ENCODE measurements at regions not wholly inside any gene's neighbourhood (a gene's known extent, or its start where the extent isn't known, plus 50 kb on each side); places are given as distances from the start of the nearest gene placed in this dataset.

GRCh38 chr16:85481738-85482137, 131.4 kb upstream of the GSE1 start:
- Histone ChIP-seq H3K27ac (ENCODE audit: low read depth in 1 of 2, low read length in 2 of 2) (no peak overlapping the region), H3K9me3 (replicated peaks in 1 of 2; ENCODE audit: control insufficient read depth in 1 of 2, insufficient read depth in 1 of 2, low read length in 2 of 2) (no peaks in the 10 kb centered on the region), H4K20me1 (ENCODE audit: insufficient read depth, low read length) (no peaks in the 10 kb centered on the region), H3K36me3 (replicated peaks in 1 of 2; ENCODE audit: control insufficient read depth in 1 of 2, insufficient read depth in 2 of 2, low read length in 2 of 2) (no peaks in the 10 kb centered on the region), H3K4me1 (ENCODE audit: control insufficient read depth in 1 of 2, insufficient read depth in 2 of 2, low read length in 2 of 2) (no peaks in the 10 kb centered on the region), H3K4me2 (replicated peaks; ENCODE audit: extremely low read depth, low read length, poor library complexity, severe bottlenecking) (no peak overlapping the region), H3K4me3 (replicated peaks in 1 of 3; ENCODE audit: low read depth in 2 of 3, low read length in 3 of 3) (no peak overlapping the region), H3K27me3 (ENCODE audit: control insufficient read depth in 2 of 2, insufficient read depth in 2 of 2, low read length in 2 of 2) (no peaks in the 10 kb centered on the region), H2AFZ (ENCODE audit: insufficient read depth, low read depth, low read length, poor library complexity, severe bottlenecking) (no peak overlapping the region), H3K9ac (ENCODE audit: insufficient read depth, low read length, poor library complexity, severe bottlenecking) (no peak overlapping the region), H3K79me2 (ENCODE audit: insufficient read depth, low read length) (no peaks in the 10 kb centered on the region)
- H3K27ac Mint-ChIP-seq, result no peak overlapping the region
- peaks cover 4 to 12% (median 10%) of the 10 kb centered on the region in 3 donors for H3K27me3 Mint-ChIP-seq (ENCODE audit: low read depth in 3 of 3)
- intact Hi-C loops (cut with micrococcal nuclease), result loop anchor here in 1 of 2 donors (5.0 kb wide), 1 partner anchor 136 kb away; no protein-coding TSS in a partner anchor
- WGBS (ENCODE audit: insufficient coverage), result 94% methylated on average over 19 of the region's 19 CpGs
- H3K4me3 Mint-ChIP-seq, result no peak overlapping the region
- DNase-seq, result no peak
- no peaks in the 10 kb centered on the region for H3K36me3 Mint-ChIP-seq
- TF ChIP-seq CTCF (IDR thresholded peaks at IDR 0.05), result no peak
- peaks cover 4% of the 10 kb centered on the region for H3K4me1 Mint-ChIP-seq
- H3K9me3 Mint-ChIP-seq, result peaks cover 0 to 2% (median 0%) of the 10 kb centered on the region in 7 donors

- no peak overlapping the region for H3K4me3 ChIP-seq (replicated peaks in 1 of 3; ENCODE audit: low read depth in 2 of 3, low read length in 3 of 3)
- no peaks in the 10 kb centered on the region for H3K4me1 ChIP-seq (ENCODE audit: control insufficient read depth in 1 of 2, insufficient read depth in 2 of 2, low read length in 2 of 2)
- Mint-ChIP-seq H3K27me3 (ENCODE audit: low read depth in 3 of 3) (peaks cover 6 to 16% (median 13%) of the 10 kb centered on the region in 3 donors), H3K36me3 (no peaks in the 10 kb centered on the region), H3K9me3 (peaks cover 0 to 2% (median 0%) of the 10 kb centered on the region in 7 donors), H3K4me1 (peaks cover 4% of the 10 kb centered on the region), H3K27ac (no peak overlapping the region), H3K4me3 (no peak overlapping the region)
- no peaks in the 10 kb centered on the region for H3K27me3 ChIP-seq (ENCODE audit: control insufficient read depth in 2 of 2, insufficient read depth in 2 of 2, low read length in 2 of 2)
- 98% methylated on average over 18 of the region's 19 CpGs for WGBS (ENCODE audit: insufficient coverage)
- H3K36me3 ChIP-seq (replicated peaks in 1 of 2; ENCODE audit: control insufficient read depth in 1 of 2, insufficient read depth in 2 of 2, low read length in 2 of 2), result no peaks in the 10 kb centered on the region
- H3K27ac ChIP-seq (ENCODE audit: low read depth in 1 of 2, low read length in 2 of 2), result no peak overlapping the region
- no peak overlapping the region for H3K9ac ChIP-seq (ENCODE audit: insufficient read depth, low read length, poor library complexity, severe bottlenecking)
- H3K79me2 ChIP-seq (ENCODE audit: insufficient read depth, low read length), result no peaks in the 10 kb centered on the region
- H3K9me3 ChIP-seq (replicated peaks in 1 of 2; ENCODE audit: control insufficient read depth in 1 of 2, insufficient read depth in 1 of 2, low read length in 2 of 2), result no peaks in the 10 kb centered on the region
- intact Hi-C loops (cut with micrococcal nuclease), result loop anchor here in 1 of 2 donors (5.0 kb wide), 1 partner anchor 134 kb away; no protein-coding TSS in a partner anchor
- H4K20me1 ChIP-seq (ENCODE audit: insufficient read depth, low read length), result no peaks in the 10 kb centered on the region
- no peak overlapping the region for H3K4me2 ChIP-seq (replicated peaks; ENCODE audit: extremely low read depth, low read length, poor library complexity, severe bottlenecking)
- H2AFZ ChIP-seq (ENCODE audit: insufficient read depth, low read depth, low read length, poor library complexity, severe bottlenecking), result no peak overlapping the region
- no peak for TF ChIP-seq CTCF (IDR thresholded peaks at IDR 0.05)
- DNase-seq, result no peak
Observed at GRCh38 chr16:85483424-85483823, 129.7 kb upstream of the GSE1 start.

Measured in CD14-positive monocyte (primary cell).